ENCODE measurements at regions not wholly inside any gene's neighbourhood (a gene's known extent, or its start where the extent isn't known, plus 50 kb on each side); places are given as distances from the start of the nearest gene placed in this dataset.
A peak's percentile ranks its signal among the peaks of the same experiment; 100 is the strongest.

GRCh38 chr2:133768658-133769435, 200.6 kb upstream of the NCKAP5 start:
- no TSS peak for BruUV-seq (replicated peaks)
- no peak overlapping the region for H3K56ac ChIP-seq (ENCODE audit: extremely low read depth, insufficient read depth, low read length)
- no peak overlapping the region; the same call in 1 of the 2 replicates for H4K91ac ChIP-seq (ENCODE audit: insufficient read depth, low read depth, low read length)
- 0 out of 2 replicates have a peak overlapping the region, but pooled peaks have one; percentile 28 for H3K14ac ChIP-seq (replicated peaks; ENCODE audit: low read depth, low read length)
- no peak overlapping the region for H2AK9ac ChIP-seq (replicated peaks; ENCODE audit: low read depth, low read length, poor library complexity)
- peaks cover 9% of the 10 kb centered on the region for H3K4me1 ChIP-seq (ENCODE audit: control insufficient read depth, insufficient read depth, low read length)
- H3K9ac ChIP-seq (ENCODE audit: low read depth, low read length): no peak overlapping the region
- H2BK5ac ChIP-seq (ENCODE audit: low read depth, low read length, poor library complexity, severe bottlenecking): no peak overlapping the region
- peak overlapping the region; percentile 41 for H2BK120ac ChIP-seq (ENCODE audit: low read depth, low read length)
- H3K79me1 ChIP-seq (ENCODE audit: low read depth in 1 of 2, low read length in 2 of 2): no peaks in the 10 kb centered on the region
- no peak overlapping the region for H3K27ac ChIP-seq (ENCODE audit: insufficient read depth, low read length)
- peak overlapping the region; percentile 52 for H3K18ac ChIP-seq (ENCODE audit: low read depth, low read length)
- no peak overlapping the region for H3K23ac ChIP-seq (ENCODE audit: low read depth, low read length)
- H4K8ac ChIP-seq (ENCODE audit: low read depth in 2 of 2, low read length in 2 of 2): no peak overlapping the region
- no peak overlapping the region; the same call in 1 of the 2 replicates for H4K5ac ChIP-seq (ENCODE audit: low read depth, low read length)
- no peak for DNase-seq
- no peak overlapping the region for H2AFZ ChIP-seq (replicated peaks; ENCODE audit: low read length, poor library complexity)
- H2BK15ac ChIP-seq (ENCODE audit: low read depth, low read length): 0 out of 3 replicates have a peak overlapping the region, but pooled peaks have one; percentile 31
- no peak for ATAC-seq (ENCODE audit: low read depth)
- WGBS, 2 experiments (ENCODE audit: extremely low coverage in 2 of 2, insufficient read length in 1 of 2): 70% methylated on average over 2 of the region's 6 CpGs; no CpG with 5 or more reads in 1 of the 2 experiments
- in situ Hi-C loops (cut with MboI; ENCODE audit: low sequenced_read_pairs) (no loop called here), dilution Hi-C loops (cut with HindIII; ENCODE audit: low sequenced_read_pairs, unreplicated experiment) (no loop called here), intact Hi-C loops (cut with micrococcal nuclease) (no loop called here)
- no peaks in the 10 kb centered on the region for H3K9me3 ChIP-seq (ENCODE audit: control insufficient read depth, insufficient read depth, low read length)
- peak overlapping the region; percentile 33; the same call in 1 of the 2 replicates for H3K4ac ChIP-seq (ENCODE audit: low read depth, low read length)
- POLR2A ChIA-PET (ENCODE audit: unreplicated experiment): no interaction called here
- H3K9me1 ChIP-seq (ENCODE audit: insufficient read depth, low read length): peaks cover 7% of the 10 kb centered on the region; the same call in 1 of the 2 replicates
- CTCF ChIA-PET: no interaction called here
- no peak overlapping the region for H3K4me3 ChIP-seq (ENCODE audit: insufficient read depth, low read depth, low read length)
- H3K27me3 ChIP-seq (ENCODE audit: control insufficient read depth, insufficient read depth, low read length): no peaks in the 10 kb centered on the region
- H3K4me2 ChIP-seq (ENCODE audit: low read depth, low read length): no peak overlapping the region
- 0 out of 2 replicates have a peak overlapping the region, but pooled peaks have one; percentile 35 for H2AK5ac ChIP-seq (ENCODE audit: low read depth, low read length)
- no peaks in the 10 kb centered on the region for H3K36me3 ChIP-seq (ENCODE audit: control insufficient read depth, insufficient read depth, low read length)
- H4K20me1 ChIP-seq (ENCODE audit: insufficient read depth, low read length): no peaks in the 10 kb centered on the region
- TF ChIP-seq FOS (IDR thresholded peaks at IDR 0.05; ENCODE audit: low read depth, low read length): no peak
- no peak for TF ChIP-seq CTCF (conservative IDR thresholded peaks at IDR 0.05; ENCODE audit: low read depth, low read length)
- TF ChIP-seq RAD21 (IDR thresholded peaks at IDR 0.05; ENCODE audit: low read length): no peak
- TF ChIP-seq RCOR1 (IDR thresholded peaks at IDR 0.05; ENCODE audit: insufficient replicate concordance, low read length): no peak
- no peak for TF ChIP-seq RFX5 (IDR thresholded peaks at IDR 0.05; ENCODE audit: low read depth, low read length)
- TF ChIP-seq ELK1 (IDR thresholded peaks at IDR 0.05; ENCODE audit: borderline replicate concordance, low read depth, low read length): no peak
- TF ChIP-seq MAZ (IDR thresholded peaks at IDR 0.05; ENCODE audit: borderline replicate concordance, low read depth, low read length): no peak
- TF ChIP-seq NFE2L2 (IDR thresholded peaks at IDR 0.05; ENCODE audit: low read depth, low read length): no peak
- no peak for TF ChIP-seq BHLHE40 (IDR thresholded peaks at IDR 0.05; ENCODE audit: low read depth, low read length)
- no peak overlapping the region for H2BK20ac ChIP-seq (ENCODE audit: low read depth, low read length)
